Loucy (cell line): ENCODE measurements at regions not wholly inside any gene's neighbourhood (a gene's known extent, or its start where the extent isn't known, plus 50 kb on each side); places are given as distances from the start of the nearest gene placed in this dataset.

ENCODE experiments used
- H2AFZ ChIP-seq: fragments of 200-600 bp; sonication (generic); 2 replicates; pipeline ENCODE4 v1.6.0; 2016; ENCODE audit warnings: antibody characterized with exemption, mild to moderate bottlenecking, low read length, moderate library complexity
- H3F3A ChIP-seq: fragments of 200-600 bp; 2 replicates; pipeline ENCODE4 v1.6.0; 2016; ENCODE audit warnings: antibody characterized with exemption, low read depth, mild to moderate bottlenecking
- H3K27me3 ChIP-seq: fragments of 200-600 bp; sonication (generic); 2 replicates; pipeline ENCODE4 v1.6.1; 2014; ENCODE audit warnings: low read length, mild to moderate bottlenecking; ENCODE audit not compliant: insufficient read depth, poor library complexity, severe bottlenecking
- H3K36me3 ChIP-seq: fragments of 200-600 bp; sonication (generic); 2 replicates; pipeline ENCODE4 v1.6.1; 2016; ENCODE audit warnings: low read length; ENCODE audit not compliant: insufficient read depth
- H3K4me1 ChIP-seq: fragments of 200-600 bp; sonication (generic); 2 replicates; pipeline ENCODE4 v1.5.1; 2014; ENCODE audit warnings: low read length, mild to moderate bottlenecking; ENCODE audit not compliant: insufficient read depth, poor library complexity, severe bottlenecking
- H3K4me2 ChIP-seq: fragments of 200-600 bp; sonication (generic); 2 replicates; pipeline ENCODE4 v1.6.0; 2014; ENCODE audit warnings: antibody characterized with exemption, low read length, low read depth, mild to moderate bottlenecking; ENCODE audit not compliant: poor library complexity, severe bottlenecking
- H3K4me3 ChIP-seq: fragments of 200-600 bp; sonication (generic); 2 replicates; pipeline ENCODE4 v1.5.1; 2014; ENCODE audit warnings: low read length, mild to moderate bottlenecking, mixed read lengths; ENCODE audit not compliant: poor library complexity, severe bottlenecking
- H3K79me2 ChIP-seq: fragments of 200-600 bp; sonication (generic); 2 replicates; pipeline ENCODE4 v1.6.1; 2014; ENCODE audit warnings: low read length; ENCODE audit not compliant: insufficient read depth
- H3K9ac ChIP-seq: fragments of 200-600 bp; sonication (generic); 2 replicates; pipeline ENCODE4 v1.6.0; 2014; ENCODE audit warnings: mild to moderate bottlenecking, low read depth, low read length, moderate library complexity; ENCODE audit not compliant: poor library complexity, severe bottlenecking
- H3K9me2 ChIP-seq: fragments of 200-600 bp; sonication (generic); replicated peaks from 2 replicates; pipeline ENCODE4 v1.6.1; 2016; ENCODE audit warnings: low read depth, low read length, mixed read lengths
- H3K9me3 ChIP-seq: fragments of 200-600 bp; sonication (generic); 2 replicates; pipeline ENCODE4 v1.6.1; 2014; ENCODE audit warnings: mild to moderate bottlenecking, antibody characterized with exemption, low read length, low read depth; ENCODE audit not compliant: insufficient read depth
- H4K20me1 ChIP-seq: fragments of 200-600 bp; sonication (generic); 2 replicates; pipeline ENCODE4 v1.6.0; 2014; ENCODE audit warnings: antibody characterized with exemption, low read length, mild to moderate bottlenecking; ENCODE audit not compliant: insufficient read depth, poor library complexity, severe bottlenecking
- EZH2phosphoT487 ChIP-seq: fragments of 200-600 bp; IDR thresholded peaks from 2 replicates; pipeline ENCODE4 v1.6.1; 2018; ENCODE audit warnings: antibody characterized with exemption, mild to moderate bottlenecking, moderate library complexity, borderline replicate concordance
- TF ChIP-seq, protein P1 (sequence below): fragments of 200-600 bp; sonication (generic); conservative IDR thresholded peaks from 2 replicates; pipeline ENCODE4 v1.5.1; 2014; ENCODE audit warnings: mild to moderate bottlenecking, antibody characterized with exemption, low read length

DNA sequence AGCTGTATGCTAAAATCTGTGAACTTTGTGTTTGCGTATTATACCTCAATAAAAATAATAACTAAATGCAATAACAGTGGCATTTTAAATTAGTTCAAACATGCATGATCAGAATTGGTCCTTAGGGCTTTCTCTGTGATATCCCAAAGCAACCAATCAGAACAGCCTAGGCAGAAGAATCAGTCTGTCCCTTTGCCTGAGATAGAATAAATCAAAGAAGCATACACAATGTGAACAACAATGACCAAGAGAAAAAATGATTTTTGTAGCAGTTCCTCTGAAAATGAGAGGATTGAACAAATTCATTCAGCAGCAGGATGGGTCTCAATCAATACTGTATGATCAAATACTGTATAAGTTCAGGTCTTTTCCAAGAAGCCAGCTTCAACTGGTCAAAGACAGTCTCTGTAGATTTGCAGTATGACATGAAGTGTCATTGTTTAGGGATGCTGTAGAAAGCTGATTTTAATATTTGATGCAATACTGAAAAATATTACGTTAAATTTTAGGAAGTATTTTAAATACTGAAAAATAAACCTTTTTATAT, 1071.6 kb downstream of the AGBL1 start:
- Histone ChIP-seq H3K9me2 (no peaks in the 10 kb centered on the region), H3K9me3 (no peaks in the 10 kb centered on the region), H3K36me3 (no peaks in the 10 kb centered on the region), H3K4me2 (no peak overlapping the region), H3K4me1 (no peaks in the 10 kb centered on the region), H2AFZ (no peak overlapping the region), H3K9ac (no peak overlapping the region), H3K79me2 (no peaks in the 10 kb centered on the region), H4K20me1 (no peaks in the 10 kb centered on the region), H3K4me3 (no peak overlapping the region), H3K27me3 (no peaks in the 10 kb centered on the region), H3F3A (no peaks in the 10 kb centered on the region)
- TF ChIP-seq EZH2phosphoT487 = no peak
- TF ChIP-seq, protein P1, sequence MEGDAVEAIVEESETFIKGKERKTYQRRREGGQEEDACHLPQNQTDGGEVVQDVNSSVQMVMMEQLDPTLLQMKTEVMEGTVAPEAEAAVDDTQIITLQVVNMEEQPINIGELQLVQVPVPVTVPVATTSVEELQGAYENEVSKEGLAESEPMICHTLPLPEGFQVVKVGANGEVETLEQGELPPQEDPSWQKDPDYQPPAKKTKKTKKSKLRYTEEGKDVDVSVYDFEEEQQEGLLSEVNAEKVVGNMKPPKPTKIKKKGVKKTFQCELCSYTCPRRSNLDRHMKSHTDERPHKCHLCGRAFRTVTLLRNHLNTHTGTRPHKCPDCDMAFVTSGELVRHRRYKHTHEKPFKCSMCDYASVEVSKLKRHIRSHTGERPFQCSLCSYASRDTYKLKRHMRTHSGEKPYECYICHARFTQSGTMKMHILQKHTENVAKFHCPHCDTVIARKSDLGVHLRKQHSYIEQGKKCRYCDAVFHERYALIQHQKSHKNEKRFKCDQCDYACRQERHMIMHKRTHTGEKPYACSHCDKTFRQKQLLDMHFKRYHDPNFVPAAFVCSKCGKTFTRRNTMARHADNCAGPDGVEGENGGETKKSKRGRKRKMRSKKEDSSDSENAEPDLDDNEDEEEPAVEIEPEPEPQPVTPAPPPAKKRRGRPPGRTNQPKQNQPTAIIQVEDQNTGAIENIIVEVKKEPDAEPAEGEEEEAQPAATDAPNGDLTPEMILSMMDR = no peak

GRCh38 chr15:87145696-87146095, 1066.0 kb downstream of the AGBL1 start:
- Histone ChIP-seq H3K4me2 (no peak overlapping the region), H3K9me2 (no peaks in the 10 kb centered on the region), H3K4me3 (no peak overlapping the region), H2AFZ (no peak overlapping the region), H3K36me3 (no peaks in the 10 kb centered on the region), H3K27me3 (no peaks in the 10 kb centered on the region), H3K9ac (no peak overlapping the region), H3F3A (no peaks in the 10 kb centered on the region), H4K20me1 (no peaks in the 10 kb centered on the region), H3K4me1 (no peaks in the 10 kb centered on the region), H3K9me3 (no peaks in the 10 kb centered on the region), H3K79me2 (no peaks in the 10 kb centered on the region)
- no peak for TF ChIP-seq EZH2phosphoT487
- TF ChIP-seq, protein P1 = no peak

- Histone ChIP-seq H3K9me2 (no peaks in the 10 kb centered on the region), H3K36me3 (no peaks in the 10 kb centered on the region), H3K79me2 (no peaks in the 10 kb centered on the region), H2AFZ (no peak overlapping the region), H3K9ac (no peak overlapping the region), H3K4me1 (no peaks in the 10 kb centered on the region), H3F3A (no peaks in the 10 kb centered on the region), H3K9me3 (0 out of 2 replicates have a peak, but pooled peaks cover 2% of the 10 kb centered on the region), H3K4me2 (no peak overlapping the region), H4K20me1 (no peaks in the 10 kb centered on the region), H3K27me3 (no peaks in the 10 kb centered on the region), H3K4me3 (no peak overlapping the region)
- no peak for TF ChIP-seq EZH2phosphoT487
- TF ChIP-seq, protein P1 = no peak
These were observed 1065.1 kb downstream of the AGBL1 start for GRCh38 chr15:87144775-87145174.
